Left cardiac atrium (tissue), 4 donors: ENCODE measurements at regions not wholly inside any gene's neighbourhood (a gene's known extent, or its start where the extent isn't known, plus 50 kb on each side); places are given as distances from the start of the nearest gene placed in this dataset.

ENCODE experiments used
- ATAC-seq, 2 donors: fragments of 200-7000 bp; cut with Tn5 transposase; one replicate each; pipeline ENCODE4 v1.9.1; 2020; ENCODE audit warnings: mild to moderate bottlenecking in 2 of 2, moderate library complexity in 2 of 2
- DNase-seq: peaks from one replicate; pipeline ENCODE4 v3.0.0-alpha.2; 2020
- intact Hi-C, 2 donors: fragments of 100-400 bp; cut with DNase I; formaldehyde crosslinking; loops; one replicate each; pipeline versions ENCODE4 v1.14.1 to v1.15.1; 2022 to 2023
- donor health status: DM: no; HTN: yes; CAD: no.
- donor health status: DM: no; HTN: yes; CAD: no; lungs with severe emphysema.
- donor health status: DM: yes; HTN: yes; CAD: no.
- donor health status: Dilated cardiomyopathy.

GRCh38 chr2:173770947-173771678 is 194.1 kb downstream of the SP3 start:
- no peak for ATAC-seq
- intact Hi-C loops: no loop called here

DNA sequence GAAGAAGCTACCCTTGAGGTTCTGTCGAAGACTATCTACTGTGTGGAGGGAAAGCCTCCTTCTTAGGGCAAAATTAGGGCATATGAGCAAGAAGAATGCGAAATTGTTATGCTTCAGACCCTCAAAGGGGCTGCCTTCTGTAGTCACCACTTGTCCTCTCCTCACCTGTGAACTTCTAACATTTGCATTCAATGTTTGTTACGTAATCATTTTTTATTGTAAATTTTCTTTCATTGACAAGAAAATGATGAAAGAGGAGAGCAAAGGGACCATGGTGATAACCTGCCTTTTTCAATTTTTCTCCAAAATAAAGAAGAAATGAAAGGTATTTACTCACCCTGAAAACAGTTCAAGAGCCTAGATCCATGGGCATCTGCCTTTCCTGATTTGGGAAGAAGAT is 193.0 kb downstream of the SP3 start:
- ATAC-seq (no peak), DNase-seq (no peak)
- intact Hi-C loops: no loop called here

More at GRCh38 chr2:173770947-173771678, 194.1 kb downstream of the SP3 start:
- DNase-seq: no peak

DNA sequence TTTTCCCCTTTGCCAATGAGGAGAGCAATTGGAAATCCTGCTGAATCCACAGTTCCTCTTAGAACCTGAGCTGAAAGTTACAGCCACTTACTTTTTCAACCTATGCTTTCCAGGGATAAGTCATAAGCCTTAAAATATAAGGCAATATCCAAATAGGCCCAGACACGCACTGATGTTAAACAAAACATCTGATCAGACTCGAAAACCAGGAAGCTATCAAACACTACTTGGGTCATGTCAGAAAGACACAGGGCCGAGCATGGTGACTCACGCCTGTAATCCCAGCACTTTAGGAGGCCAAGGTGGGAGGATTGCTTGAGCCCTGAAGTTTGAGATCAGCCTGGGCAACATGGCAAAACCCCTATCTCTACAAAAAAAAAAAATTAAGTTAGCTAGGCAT is 192.1 kb downstream of the SP3 start:
- intact Hi-C loops: no loop called here
- DNase-seq (no peak), ATAC-seq (no peak)

- intact Hi-C loops: no loop called here
- ATAC-seq (no peak), DNase-seq (no peak)
Measured at GRCh38 chr2:173775440-173775839, 189.7 kb downstream of the SP3 start.

- ATAC-seq (no peak), DNase-seq (no peak)
- intact Hi-C loops: no loop called here
Measured at GRCh38 chr2:173782681-173783080, 182.5 kb downstream of the SP3 start.

- DNase-seq (no peak), ATAC-seq (no peak)
- intact Hi-C loops: no loop called here
Measured at GRCh38 chr2:173783382-173783781, 181.8 kb downstream of the SP3 start.

DNA sequence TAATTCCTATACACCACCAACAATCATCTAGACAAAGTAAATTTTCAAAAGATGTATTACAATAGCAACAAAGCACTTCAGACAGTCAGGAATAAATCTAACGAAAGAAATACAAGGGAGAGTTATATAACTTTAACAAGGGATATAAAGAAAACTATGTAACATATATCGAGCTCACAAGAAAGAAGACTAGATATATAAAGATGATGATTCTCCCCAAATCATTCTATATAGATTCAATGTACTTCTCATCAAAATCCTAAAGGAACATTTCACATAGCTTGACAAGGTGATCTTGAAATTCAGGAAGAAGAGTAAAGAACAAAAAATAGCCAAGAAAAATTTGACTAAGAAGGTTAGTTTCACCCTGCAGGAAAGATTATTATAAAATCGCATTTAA is 179.4 kb downstream of the SP3 start:
- ATAC-seq (no peak), DNase-seq (no peak)
- intact Hi-C loops: no loop called here

- intact Hi-C loops: no loop called here
- no peak for ATAC-seq
- DNase-seq: no peak
Measured at GRCh38 chr2:173791502-173791901, 173.7 kb downstream of the SP3 start.

DNA sequence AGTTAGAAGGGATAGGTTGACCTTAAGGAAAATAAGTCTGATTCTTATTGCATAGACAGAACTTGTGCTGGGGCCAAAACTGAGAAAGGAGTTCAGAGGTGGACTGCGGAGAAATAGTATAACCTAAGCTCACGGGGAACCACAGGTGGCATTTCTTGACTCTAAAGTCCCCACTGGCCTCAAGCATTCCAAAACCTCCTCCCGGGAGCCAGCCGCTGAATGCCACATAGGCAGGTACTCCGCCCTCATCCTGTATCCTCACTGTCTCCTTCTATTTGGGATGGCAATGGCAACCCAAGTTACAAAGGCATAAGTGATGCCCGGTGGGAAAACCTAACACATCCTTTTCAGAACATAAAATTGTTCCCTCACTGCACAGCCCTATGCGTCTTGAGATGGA is 173.0 kb downstream of the SP3 start:
- intact Hi-C loops: no loop called here

GRCh38 chr2:173792741-173793140 is 172.4 kb downstream of the SP3 start:
- intact Hi-C loops: no loop called here
- no peak for DNase-seq

More for the DNA sequence above, 173.0 kb downstream of the SP3 start:
- ATAC-seq (no peak), DNase-seq (no peak)

GRCh38 chr2:173793709-173794565 is 171.2 kb downstream of the SP3 start:
- intact Hi-C loops: no loop called here
- no peak for DNase-seq
- ATAC-seq: no peak

More at GRCh38 chr2:173792741-173793140, 172.4 kb downstream of the SP3 start:
- no peak for ATAC-seq

DNA sequence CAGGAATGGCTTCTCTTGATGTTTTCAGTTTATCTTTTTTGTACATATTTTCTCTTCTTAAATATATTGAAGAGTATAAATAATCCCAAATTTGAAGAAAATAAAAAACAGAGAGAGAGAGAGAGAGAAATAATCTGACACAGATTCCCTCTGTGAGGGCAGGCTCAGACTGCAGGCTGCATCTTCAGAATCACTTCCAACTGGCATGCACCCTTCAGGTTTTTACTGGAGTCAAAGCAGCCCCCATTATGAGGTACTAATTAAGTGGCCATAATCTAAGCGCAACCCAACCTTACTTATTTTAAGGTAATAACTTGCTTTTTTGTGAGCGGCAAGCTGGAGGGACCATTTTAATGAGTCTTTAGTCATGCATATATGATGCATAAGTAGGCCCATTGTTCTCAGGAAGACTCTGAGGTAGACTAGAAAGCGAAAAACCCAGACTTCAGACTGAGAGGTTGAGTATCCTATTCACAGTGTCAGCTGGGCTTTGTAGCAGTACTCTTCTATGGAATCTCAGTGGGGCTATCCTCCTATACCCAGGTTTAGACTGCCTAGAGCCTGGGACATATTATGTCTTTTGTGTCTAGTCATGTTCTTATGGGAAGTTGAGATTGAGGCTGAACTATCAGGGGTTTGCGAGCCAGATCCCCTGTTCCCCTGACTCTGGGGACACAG is 167.4 kb downstream of the SP3 start:
- intact Hi-C loops: no loop called here
- DNase-seq (no peak), ATAC-seq (no peak)

GRCh38 chr2:173802518-173802917 is 162.7 kb downstream of the SP3 start:
- intact Hi-C loops: no loop called here
- ATAC-seq: no peak
- DNase-seq: no peak

DNA sequence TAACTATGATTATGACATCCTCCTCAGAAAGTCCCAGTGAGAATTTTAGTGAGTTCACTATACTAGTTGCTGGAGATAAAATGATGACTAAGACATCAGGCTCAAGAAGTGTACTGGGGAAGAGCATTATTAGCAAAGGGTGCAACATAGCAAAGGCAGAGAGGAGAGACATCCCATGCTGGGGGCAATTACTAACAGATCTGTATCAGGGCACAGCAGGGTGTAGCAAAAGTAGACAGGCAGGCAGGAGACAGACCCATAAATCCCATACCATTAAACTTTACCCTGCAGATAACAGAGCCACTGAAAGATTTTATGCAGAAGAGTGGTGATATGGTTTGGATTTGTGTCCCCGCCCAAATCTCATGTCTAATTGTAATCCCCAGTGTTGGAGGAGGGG is 161.7 kb downstream of the SP3 start:
- DNase-seq (no peak), ATAC-seq (no peak)
- intact Hi-C loops: no loop called here

GRCh38 chr2:173806761-173807160 is 158.4 kb downstream of the SP3 start:
- no peak for ATAC-seq
- intact Hi-C loops: no loop called here

DNA sequence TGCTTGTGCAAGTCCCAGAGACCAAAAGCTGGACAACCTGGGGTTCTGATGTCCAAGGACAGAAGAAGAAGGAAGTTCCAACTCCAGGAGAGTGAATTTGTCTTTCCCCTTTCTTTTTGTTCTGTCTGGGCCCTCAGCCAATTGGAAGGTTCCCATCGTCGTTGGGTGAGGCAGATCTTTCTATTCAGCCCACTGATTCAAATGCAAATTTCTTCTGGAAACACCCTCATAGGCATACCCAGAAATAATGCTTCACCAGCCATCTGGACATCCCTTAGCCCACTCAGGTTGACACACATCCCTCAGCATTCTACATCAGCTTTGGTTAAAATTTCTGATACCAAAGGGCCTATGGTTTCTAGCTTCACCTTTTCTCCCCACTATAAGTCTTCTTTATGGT is 156.5 kb downstream of the SP3 start:
- DNase-seq (no peak), ATAC-seq (no peak)
- intact Hi-C loops: no loop called here

More at GRCh38 chr2:173806761-173807160, 158.4 kb downstream of the SP3 start:
- DNase-seq: no peak

GRCh38 chr2:173812321-173812720 is 152.9 kb downstream of the SP3 start:
- intact Hi-C loops: no loop called here
- ATAC-seq (no peak), DNase-seq (no peak)

- no peak for ATAC-seq
- intact Hi-C loops: no loop called here
Measured at GRCh38 chr2:173814306-173814705, 150.9 kb downstream of the SP3 start.

GRCh38 chr2:173815772-173816171 is 149.4 kb downstream of the SP3 start:
- ATAC-seq: no peak
- intact Hi-C loops: no loop called here

More at GRCh38 chr2:173814306-173814705, 150.9 kb downstream of the SP3 start:
- DNase-seq: no peak

GRCh38 chr2:173817582-173817981 is 147.6 kb downstream of the SP3 start:
- DNase-seq (no peak), ATAC-seq (no peak)
- intact Hi-C loops: no loop called here

More at GRCh38 chr2:173815772-173816171, 149.4 kb downstream of the SP3 start:
- no peak for DNase-seq
